ENCODE measurements at regions not wholly inside any gene's neighbourhood (a gene's known extent, or its start where the extent isn't known, plus 50 kb on each side); places are given as distances from the start of the nearest gene placed in this dataset.

DNA sequence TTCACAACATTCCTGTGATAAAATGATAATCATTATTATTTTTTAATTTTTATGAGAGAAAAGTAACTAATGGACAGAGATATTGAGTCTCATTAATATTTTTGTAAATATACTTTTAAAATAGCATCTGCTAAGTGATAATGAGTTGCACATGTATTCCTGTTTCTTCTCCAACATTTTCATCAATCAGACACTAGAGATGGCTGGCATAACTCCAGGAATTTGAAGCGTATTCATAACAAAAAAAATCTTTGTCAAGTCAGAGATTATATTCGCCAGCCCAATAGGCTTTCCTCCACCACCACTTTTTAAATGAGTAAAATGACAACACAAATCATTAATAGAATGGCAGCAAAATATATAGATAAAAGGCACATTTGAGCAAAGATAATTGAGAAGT lies 524.0 kb upstream of the KCND2 start:
- TF ChIP-seq CTCF (IDR thresholded peaks at IDR 0.05) = no peak
- no peak for TF ChIP-seq POLR2A (IDR thresholded peaks at IDR 0.05)
- TF ChIP-seq EP300 (IDR thresholded peaks at IDR 0.05) = no peak

Data from tibial nerve (tissue), 4 donors.